COR-L47 (cell line): ENCODE measurements at regions not wholly inside any gene's neighbourhood (a gene's known extent, or its start where the extent isn't known, plus 50 kb on each side); places are given as distances from the start of the nearest gene placed in this dataset.

Source experiments
- DNase-seq: peaks from one replicate; lab custom pipeline; 2025; lab: John Stamatoyannopoulos, UW

GRCh38 chr5:156137071-156137869 lies 189.7 kb upstream of the SGCD start:
- DNase-seq = no peak

- no peak for DNase-seq
Measured at GRCh38 chr5:156142867-156143266, 184.1 kb upstream of the SGCD start.

- DNase-seq = no peak
Measured at GRCh38 chr5:156147261-156147943, 179.6 kb upstream of the SGCD start.

- DNase-seq = no peak
Measured at GRCh38 chr5:156147944-156148285, 179.0 kb upstream of the SGCD start.

GRCh38 chr5:156148301-156148700 lies 178.7 kb upstream of the SGCD start:
- no peak for DNase-seq

GRCh38 chr5:156149213-156149612 lies 177.8 kb upstream of the SGCD start:
- DNase-seq = no peak

- no peak for DNase-seq
Measured at GRCh38 chr5:156153602-156154001, 173.4 kb upstream of the SGCD start.

GRCh38 chr5:156154757-156155156 lies 172.2 kb upstream of the SGCD start:
- DNase-seq = no peak

GRCh38 chr5:156155598-156155997 lies 171.4 kb upstream of the SGCD start:
- no peak for DNase-seq

GRCh38 chr5:156164306-156164705 lies 162.7 kb upstream of the SGCD start:
- no peak for DNase-seq

GRCh38 chr5:156169495-156169894 lies 157.5 kb upstream of the SGCD start:
- DNase-seq = no peak

GRCh38 chr5:156170351-156170961 lies 156.5 kb upstream of the SGCD start:
- DNase-seq = no peak

GRCh38 chr5:156174225-156174624 lies 152.7 kb upstream of the SGCD start:
- DNase-seq = no peak

GRCh38 chr5:156178117-156178516 lies 148.8 kb upstream of the SGCD start:
- no peak for DNase-seq

- no peak for DNase-seq
Measured at GRCh38 chr5:156181656-156182055, 145.3 kb upstream of the SGCD start.

GRCh38 chr5:156182174-156182967 lies 144.6 kb upstream of the SGCD start:
- no peak for DNase-seq

GRCh38 chr5:156186760-156187159 lies 140.2 kb upstream of the SGCD start:
- no peak for DNase-seq

- no peak for DNase-seq
Measured at GRCh38 chr5:156188016-156188415, 138.9 kb upstream of the SGCD start.

GRCh38 chr5:156189628-156190027 lies 137.3 kb upstream of the SGCD start:
- DNase-seq = no peak

- DNase-seq = no peak
Measured at GRCh38 chr5:156191547-156191946, 135.4 kb upstream of the SGCD start.

- no peak for DNase-seq
Measured at GRCh38 chr5:156197042-156197635, 129.8 kb upstream of the SGCD start.

- DNase-seq = no peak
Measured at GRCh38 chr5:156199045-156199444, 127.9 kb upstream of the SGCD start.
